Vagina (tissue), 2 donors: ENCODE measurements at regions not wholly inside any gene's neighbourhood (a gene's known extent, or its start where the extent isn't known, plus 50 kb on each side); places are given as distances from the start of the nearest gene placed in this dataset.

ENCODE experiments used
- DNase-seq, 2 donors: peaks; one replicate each; pipeline ENCODE4 v3.0.0-alpha.2; 2017; ENCODE audit errors: extremely low spot score in 2 of 2
- H3K27ac ChIP-seq: fragments of 200-600 bp; sonication (generic); one replicate; pipeline ENCODE4 v1.5.1; 2019
- H3K27me3 ChIP-seq: fragments of 200-600 bp; sonication (generic); one replicate; pipeline ENCODE4 v1.5.1; 2019
- H3K36me3 ChIP-seq, 2 donors: fragments of 200-600 bp; sonication (generic); one replicate each; pipeline ENCODE4 v1.5.1; 2017 to 2019
- H3K4me1 ChIP-seq: fragments of 200-600 bp; sonication (generic); one replicate; pipeline ENCODE4 v1.5.1; 2019
- H3K4me3 ChIP-seq, 2 donors: fragments of 200-600 bp; sonication (generic); 1 replicate in 1 of 2; 2 replicates in 1 of 2; pipeline ENCODE4 v1.5.1; 2016 to 2019
- H3K9me3 ChIP-seq: fragments of 200-600 bp; sonication (generic); one replicate; pipeline ENCODE4 v1.5.1; 2019
- CTCF ChIP-seq, 3 experiments: fragments of 450-650 bp in 2 of 3; fragments of 200-600 bp in 1 of 3; sonication (generic) in 1 of 3; IDR thresholded peaks; one replicate each; pipeline ENCODE4 v1.5.1; 2017 to 2019; ENCODE audit warnings: antibody characterized with exemption in 3 of 3, mild to moderate bottlenecking in 2 of 3, moderate library complexity in 2 of 3
- POLR2A ChIP-seq, 2 donors: fragments of 450-650 bp; IDR thresholded peaks; one replicate each; pipeline ENCODE4 v1.6.1; 2017; ENCODE audit warnings: antibody characterized with exemption in 2 of 2, mild to moderate bottlenecking in 2 of 2, moderate library complexity in 2 of 2
- POLR2AphosphoS5 ChIP-seq, 2 donors: sonication (generic); formaldehyde crosslinking; IDR thresholded peaks; one replicate each; pipeline ENCODE4 v1.9.0; 2017; ENCODE audit warnings: antibody characterized with exemption in 2 of 2, mild to moderate bottlenecking in 2 of 2, low read depth in 1 of 2; ENCODE audit not compliant: insufficient read depth in 1 of 2
- intact Hi-C: fragments of 100-400 bp; cut with DNase I; formaldehyde crosslinking; loops from one replicate; pipeline ENCODE4 v1.15.1; 2023

DNA sequence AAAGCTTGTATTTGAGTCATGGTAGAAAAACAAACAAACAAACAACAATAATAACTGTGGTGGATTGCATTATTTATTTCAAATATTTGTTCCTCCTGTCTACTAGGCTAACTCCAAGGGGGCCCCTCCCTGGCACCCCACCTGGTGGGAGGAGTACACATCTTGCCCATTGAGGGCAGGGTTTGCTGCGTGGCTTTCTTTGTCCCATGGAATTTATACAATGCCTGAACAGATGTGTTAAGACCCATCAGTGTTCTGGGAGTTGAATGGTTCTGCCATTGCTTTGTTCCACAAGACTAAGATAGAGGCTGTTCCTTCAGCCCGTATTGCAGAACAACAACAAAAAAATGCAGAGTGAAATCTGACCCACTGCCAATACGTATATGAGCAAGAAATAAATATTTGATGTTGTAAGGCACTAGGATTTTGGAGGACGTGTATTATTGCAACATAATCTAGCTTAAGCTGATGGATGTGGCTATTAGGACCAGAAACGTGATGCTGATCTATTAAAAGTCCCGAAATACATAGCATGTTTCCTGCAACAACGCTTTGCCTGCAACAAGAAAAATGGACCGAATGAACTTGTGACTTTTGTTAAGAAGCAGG, 119.1 kb upstream of the JCAD start:
- Histone ChIP-seq H3K4me1 (peaks cover 13% of the 10 kb centered on the region), H3K36me3 (no peaks in the 10 kb centered on the region), H3K27me3 (no peaks in the 10 kb centered on the region), H3K27ac (no peak overlapping the region), H3K9me3 (no peaks in the 10 kb centered on the region), H3K4me3 (no peak overlapping the region)
- TF ChIP-seq CTCF (IDR thresholded peaks at IDR 0.05) (no peak), POLR2AphosphoS5 (IDR thresholded peaks at IDR 0.05; ENCODE audit: insufficient read depth in 1 of 2, low read depth in 1 of 2) (no peak)
- no peak for DNase-seq
- intact Hi-C loops = no loop called here

- Histone ChIP-seq H3K4me3 (no peak overlapping the region), H3K4me1 (peaks cover 2% of the 10 kb centered on the region), H3K36me3 (no peaks in the 10 kb centered on the region), H3K27ac (no peak overlapping the region), H3K27me3 (no peaks in the 10 kb centered on the region), H3K9me3 (no peaks in the 10 kb centered on the region)
- DNase-seq = no peak
- intact Hi-C loops = no loop called here
- no peak for TF ChIP-seq POLR2AphosphoS5 (IDR thresholded peaks at IDR 0.05; ENCODE audit: insufficient read depth in 1 of 2, low read depth in 1 of 2)
- TF ChIP-seq POLR2A (IDR thresholded peaks at IDR 0.05) = no peak
- no peak for TF ChIP-seq CTCF (IDR thresholded peaks at IDR 0.05)
These were observed 117.6 kb upstream of the JCAD start for GRCh38 chr10:30176776-30177533.

DNA sequence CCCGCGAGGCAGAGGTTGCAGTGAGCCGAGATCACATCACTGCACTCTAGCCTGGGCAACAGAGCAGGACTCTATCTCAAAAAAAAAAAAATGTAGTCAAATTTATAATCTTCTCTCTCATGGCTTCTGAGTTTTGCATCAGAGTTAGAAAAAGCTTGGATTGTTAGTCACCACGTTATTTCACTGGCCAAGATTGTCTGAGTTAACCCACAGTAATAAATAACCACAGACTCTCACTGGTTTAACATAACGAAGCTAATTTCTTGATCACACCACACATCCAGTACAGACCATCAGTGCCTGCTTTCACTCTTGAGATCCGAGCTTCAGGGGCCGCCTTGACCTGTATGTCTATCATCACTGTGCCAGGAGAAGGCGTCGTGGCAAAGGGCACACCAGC, 116.8 kb upstream of the JCAD start:
- Histone ChIP-seq H3K27ac (no peak overlapping the region), H3K36me3 (no peaks in the 10 kb centered on the region), H3K4me3 (no peak overlapping the region), H3K9me3 (no peaks in the 10 kb centered on the region), H3K27me3 (no peaks in the 10 kb centered on the region), H3K4me1 (no peaks in the 10 kb centered on the region)
- no peak for DNase-seq
- intact Hi-C loops = no loop called here
- no peak for TF ChIP-seq POLR2AphosphoS5 (IDR thresholded peaks at IDR 0.05; ENCODE audit: insufficient read depth in 1 of 2, low read depth in 1 of 2)
- no peak for TF ChIP-seq CTCF (IDR thresholded peaks at IDR 0.05)
- no peak for TF ChIP-seq POLR2A (IDR thresholded peaks at IDR 0.05)

DNA sequence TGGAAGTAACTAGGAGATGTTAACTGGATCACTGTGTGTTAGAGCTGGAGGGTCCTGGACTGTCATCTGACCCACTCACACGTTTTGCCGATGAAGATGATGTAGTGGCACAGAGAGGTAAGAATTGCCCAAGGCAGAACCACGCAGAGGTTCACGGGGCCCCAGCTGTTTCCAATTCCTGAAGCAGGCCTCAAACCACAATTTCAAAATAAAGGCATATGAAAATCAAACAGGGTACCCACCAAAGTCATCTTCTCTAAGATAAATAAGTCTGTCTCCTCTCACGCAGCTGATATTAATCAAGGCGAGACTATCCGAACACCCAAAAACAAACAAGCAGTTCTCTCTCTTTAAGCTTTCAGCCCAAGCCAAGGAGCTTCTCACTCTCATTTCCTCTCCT, 113.3 kb upstream of the JCAD start:
- intact Hi-C loops = no loop called here
- Histone ChIP-seq H3K27ac (no peak overlapping the region), H3K27me3 (no peaks in the 10 kb centered on the region), H3K36me3 (no peaks in the 10 kb centered on the region), H3K4me3 (no peak overlapping the region), H3K9me3 (no peaks in the 10 kb centered on the region), H3K4me1 (no peaks in the 10 kb centered on the region)
- DNase-seq = no peak
- TF ChIP-seq POLR2AphosphoS5 (IDR thresholded peaks at IDR 0.05; ENCODE audit: insufficient read depth in 1 of 2, low read depth in 1 of 2) = no peak
- no peak for TF ChIP-seq POLR2A (IDR thresholded peaks at IDR 0.05)
- TF ChIP-seq CTCF (IDR thresholded peaks at IDR 0.05) = no peak

GRCh38 chr10:30172091-30172490, 112.7 kb upstream of the JCAD start:
- H3K27ac ChIP-seq = no peak overlapping the region
- DNase-seq = no peak
- intact Hi-C loops = no loop called here
- TF ChIP-seq POLR2AphosphoS5 (IDR thresholded peaks at IDR 0.05; ENCODE audit: insufficient read depth in 1 of 2, low read depth in 1 of 2) (no peak), POLR2A (IDR thresholded peaks at IDR 0.05) (no peak), CTCF (IDR thresholded peaks at IDR 0.05) (no peak)
- no peaks in the 10 kb centered on the region for H3K27me3 ChIP-seq
- H3K4me3 ChIP-seq = no peak overlapping the region
- no peaks in the 10 kb centered on the region for H3K9me3 ChIP-seq
- H3K4me1 ChIP-seq = no peaks in the 10 kb centered on the region
- no peaks in the 10 kb centered on the region for H3K36me3 ChIP-seq
